ENCODE measurements at regions not wholly inside any gene's neighbourhood (a gene's known extent, or its start where the extent isn't known, plus 50 kb on each side); places are given as distances from the start of the nearest gene placed in this dataset.
"Not testable (repeated sequence)": the region's sequence is repeated elsewhere in the genome, so short reads cannot be mapped to it uniquely, and the experiment has no call there.

GRCh38 chr2:131812605-131813004 is 284.9 kb downstream of the CCDC74A start:
- H3K27ac ChIP-seq (ENCODE audit: low read length); H3K4me3 Mint-ChIP-seq; H3K9me3 Mint-ChIP-seq; H3K9me3 ChIP-seq (ENCODE audit: control insufficient read depth, insufficient read depth, low read length); intact Hi-C loops (cut with micrococcal nuclease); H3K36me3 Mint-ChIP-seq; H3K4me3 ChIP-seq (ENCODE audit: low read length); H3K4me1 Mint-ChIP-seq; H3K27ac Mint-ChIP-seq; H3K27me3 ChIP-seq (ENCODE audit: control insufficient read depth, insufficient read depth, low read length); H3K36me3 ChIP-seq (ENCODE audit: control insufficient read depth, insufficient read depth, low read length); H3K4me1 ChIP-seq (ENCODE audit: control insufficient read depth, insufficient read depth, low read length); ATAC-seq; DNase-seq: not testable (repeated sequence)
- 82% methylated on average over 2 of the region's 2 CpGs for WGBS (ENCODE audit: insufficient coverage)
- peaks cover 7 to 31% of the 10 kb centered on the region in 2 donors for H3K27me3 Mint-ChIP-seq (ENCODE audit: low read depth in 2 of 2)

DNA sequence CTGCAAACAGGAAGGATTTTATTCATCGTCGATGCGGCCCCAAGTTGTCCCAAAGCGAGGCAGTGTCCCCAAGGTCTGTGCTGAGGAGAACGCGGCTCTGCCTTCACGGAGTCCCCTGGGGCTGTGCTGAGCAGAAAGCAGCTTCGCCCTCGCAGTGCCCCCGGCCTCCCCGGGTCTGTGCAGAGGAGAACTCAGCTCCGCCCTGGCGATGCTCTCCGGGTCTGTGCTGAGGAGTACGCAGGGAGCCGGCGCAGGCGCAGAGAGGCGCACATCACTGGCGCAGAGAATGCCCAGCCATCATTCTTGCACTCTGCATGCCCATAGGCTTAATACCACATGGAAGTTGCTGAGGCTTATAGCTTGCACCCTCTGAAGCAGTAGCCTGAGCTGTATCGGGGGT is 285.7 kb downstream of the CCDC74A start:
- H3K4me1 ChIP-seq (ENCODE audit: control insufficient read depth, insufficient read depth, low read length); H3K36me3 Mint-ChIP-seq; H3K36me3 ChIP-seq (ENCODE audit: control insufficient read depth, insufficient read depth, low read length); H3K9me3 ChIP-seq (ENCODE audit: control insufficient read depth, insufficient read depth, low read length); H3K4me3 ChIP-seq (ENCODE audit: low read length); intact Hi-C loops (cut with micrococcal nuclease); H3K27ac Mint-ChIP-seq; H3K27ac ChIP-seq (ENCODE audit: low read length); DNase-seq; H3K27me3 ChIP-seq (ENCODE audit: control insufficient read depth, insufficient read depth, low read length); H3K4me3 Mint-ChIP-seq; H3K4me1 Mint-ChIP-seq; H3K9me3 Mint-ChIP-seq: not testable (repeated sequence)
- WGBS (ENCODE audit: insufficient coverage), result 96% methylated on average over 21 of the region's 21 CpGs
- peak in 1 of 3 donors; percentile 37 for ATAC-seq
- H3K27me3 Mint-ChIP-seq (ENCODE audit: low read depth in 2 of 2), result peaks cover under 1 to 25% of the 10 kb centered on the region in 2 donors

- DNase-seq; H3K27me3 Mint-ChIP-seq (ENCODE audit: low read depth in 2 of 2); H3K27ac Mint-ChIP-seq; H3K4me1 ChIP-seq (ENCODE audit: control insufficient read depth, insufficient read depth, low read length); H3K9me3 ChIP-seq (ENCODE audit: control insufficient read depth, insufficient read depth, low read length); H3K4me3 Mint-ChIP-seq; H3K27me3 ChIP-seq (ENCODE audit: control insufficient read depth, insufficient read depth, low read length); H3K27ac ChIP-seq (ENCODE audit: low read length); H3K9me3 Mint-ChIP-seq; intact Hi-C loops (cut with micrococcal nuclease); H3K36me3 ChIP-seq (ENCODE audit: control insufficient read depth, insufficient read depth, low read length); H3K4me1 Mint-ChIP-seq; H3K4me3 ChIP-seq (ENCODE audit: low read length); H3K36me3 Mint-ChIP-seq; ATAC-seq: not testable (repeated sequence)
- WGBS (ENCODE audit: insufficient coverage), result 59% methylated on average over 4 of the region's 4 CpGs
Measured at GRCh38 chr2:131818267-131818973, 290.7 kb downstream of the CCDC74A start.

- intact Hi-C loops (cut with micrococcal nuclease), result not testable (repeated sequence)
Measured at GRCh38 chr2:131822237-131822721, 294.6 kb downstream of the CCDC74A start.

DNA sequence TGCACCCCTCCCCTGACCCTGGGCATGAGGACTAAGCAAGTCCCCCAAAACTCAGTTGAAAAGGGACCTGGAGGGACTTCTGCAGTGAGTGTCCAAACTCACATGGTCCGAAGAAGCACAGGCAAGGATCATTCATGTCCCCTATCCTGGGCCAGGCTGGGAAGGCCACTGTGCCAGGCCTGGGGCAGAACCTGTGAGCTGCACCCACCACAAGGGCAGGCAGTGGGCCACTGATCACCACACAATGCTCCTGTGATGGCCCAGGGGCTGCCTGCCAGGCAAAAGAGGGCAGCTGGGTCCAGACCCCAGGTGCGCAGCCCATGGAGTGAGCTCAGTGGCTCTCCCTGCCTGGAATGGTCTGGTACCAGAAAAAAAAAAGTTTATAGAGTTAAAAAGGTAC is 295.4 kb downstream of the CCDC74A start:
- H3K4me3 Mint-ChIP-seq; H3K27me3 Mint-ChIP-seq (ENCODE audit: low read depth in 2 of 2); H3K36me3 Mint-ChIP-seq; H3K9me3 ChIP-seq (ENCODE audit: control insufficient read depth, insufficient read depth, low read length); H3K9me3 Mint-ChIP-seq; H3K27ac ChIP-seq (ENCODE audit: low read length); H3K27me3 ChIP-seq (ENCODE audit: control insufficient read depth, insufficient read depth, low read length); intact Hi-C loops (cut with micrococcal nuclease); H3K4me1 ChIP-seq (ENCODE audit: control insufficient read depth, insufficient read depth, low read length); ATAC-seq; DNase-seq; H3K4me3 ChIP-seq (ENCODE audit: low read length); H3K4me1 Mint-ChIP-seq; H3K36me3 ChIP-seq (ENCODE audit: control insufficient read depth, insufficient read depth, low read length); H3K27ac Mint-ChIP-seq: not testable (repeated sequence)
- WGBS (ENCODE audit: insufficient coverage), result 97% methylated on average over 1 of the region's 2 CpGs

More at GRCh38 chr2:131822237-131822721, 294.6 kb downstream of the CCDC74A start:
- not testable (repeated sequence) for H3K4me1 Mint-ChIP-seq; H3K27me3 Mint-ChIP-seq (ENCODE audit: low read depth in 2 of 2); H3K4me1 ChIP-seq (ENCODE audit: control insufficient read depth, insufficient read depth, low read length); H3K27ac ChIP-seq (ENCODE audit: low read length); H3K36me3 ChIP-seq (ENCODE audit: control insufficient read depth, insufficient read depth, low read length); H3K27ac Mint-ChIP-seq; ATAC-seq; H3K27me3 ChIP-seq (ENCODE audit: control insufficient read depth, insufficient read depth, low read length); H3K4me3 Mint-ChIP-seq; H3K36me3 Mint-ChIP-seq; H3K9me3 ChIP-seq (ENCODE audit: control insufficient read depth, insufficient read depth, low read length); H3K4me3 ChIP-seq (ENCODE audit: low read length); H3K9me3 Mint-ChIP-seq; DNase-seq
- WGBS (ENCODE audit: insufficient coverage), result 74% methylated on average over 2 of the region's 3 CpGs

DNA sequence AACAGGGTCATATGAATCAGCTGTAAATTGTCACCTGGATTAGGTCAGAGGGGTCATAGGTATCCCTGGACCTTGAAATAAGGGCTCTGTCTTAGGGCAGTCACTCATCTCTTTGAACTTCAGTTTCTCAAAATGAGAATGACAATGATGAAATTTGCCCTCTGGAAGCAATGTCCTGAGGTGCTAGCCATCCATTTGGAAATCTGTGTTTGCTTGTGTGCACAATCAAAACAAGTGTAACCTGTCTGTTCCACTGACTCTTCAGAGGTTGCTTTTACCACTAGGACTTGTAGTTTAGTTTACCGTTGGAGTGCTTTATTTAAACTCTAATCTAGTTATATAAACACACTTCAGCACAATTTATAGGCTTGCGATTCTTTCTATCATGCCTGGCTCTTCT is 297.3 kb downstream of the CCDC74A start:
- H3K27ac Mint-ChIP-seq; ATAC-seq; H3K4me3 Mint-ChIP-seq; H3K27ac ChIP-seq (ENCODE audit: low read length); H3K9me3 ChIP-seq (ENCODE audit: control insufficient read depth, insufficient read depth, low read length); H3K36me3 Mint-ChIP-seq; H3K4me1 ChIP-seq (ENCODE audit: control insufficient read depth, insufficient read depth, low read length); H3K4me1 Mint-ChIP-seq; intact Hi-C loops (cut with micrococcal nuclease); H3K27me3 ChIP-seq (ENCODE audit: control insufficient read depth, insufficient read depth, low read length); H3K4me3 ChIP-seq (ENCODE audit: low read length); H3K27me3 Mint-ChIP-seq (ENCODE audit: low read depth in 2 of 2); DNase-seq; H3K36me3 ChIP-seq (ENCODE audit: control insufficient read depth, insufficient read depth, low read length); H3K9me3 Mint-ChIP-seq: not testable (repeated sequence)
- WGBS (ENCODE audit: insufficient coverage), result no CpG with 5 or more reads among the region's 2 CpGs
